K562 (cell line): ENCODE measurements at regions not wholly inside any gene's neighbourhood (a gene's known extent, or its start where the extent isn't known, plus 50 kb on each side); places are given as distances from the start of the nearest gene placed in this dataset.

Source experiments
- ATAC-seq: fragments of 200-7000 bp; cut with Tn5 transposase; 3 replicates; pipeline ENCODE4 v1.9.1; 2020; ENCODE audit warnings: moderate library complexity
- BruUV-seq: library from RNA; stranded (reverse); fragments of 400-500 nt; replicated peaks from 2 replicates; lab custom pipeline; 2021; lab: Mats Ljungman, UMichigan
- CTCF ChIA-PET: fragments of 300-600 bp; formaldehyde crosslinking; extraction: SDS; loops from one replicate; lab custom pipeline; 2021; ENCODE audit warnings: low intra/inter-chr PET ratio; lab: Yijun Ruan, JAX
- POLR2A ChIA-PET: fragments of 300-600, 350-650 bp; sonication (Branson Sonifier 250); formaldehyde crosslinking; extraction: SDS; loops from one replicate; lab custom pipeline; 2021; ENCODE audit warnings: antibody characterized with exemption, inconsistent platforms; lab: Yijun Ruan, JAX
- DNase-seq, 4 experiments: peaks; one replicate each; pipeline versions ENCODE4 v3.0.0 to v3.0.0-alpha.2; 2011 to 2018; ENCODE audit warnings: low spot score in 3 of 4, mixed read lengths in 3 of 4; ENCODE audit errors: extremely low read depth in 1 of 4
- FAIRE-seq: peaks from 2 replicates; lab custom pipeline; 2011; peaks lifted over from hg19 to GRCh38; lab: Jason Lieb, UNC
- H2AFZ ChIP-seq: 2 replicates; pipeline ENCODE4 v1.6.0; 2011; ENCODE audit warnings: low read depth, low read length, control low read depth, inconsistent platforms
- H3K27ac ChIP-seq: fragments of 200-600 bp; 3 replicates; pipeline ENCODE4 v1.8.0; 2011; ENCODE audit warnings: low read depth, mild to moderate bottlenecking, control low read depth, inconsistent platforms, low read length, moderate library complexity, mixed read lengths; ENCODE audit errors: extremely low read depth
- H3K27me3 ChIP-seq, 2 experiments: fragments of 300-600 bp in 1 of 2; 2 replicates in 1 of 2; 3 replicates in 1 of 2; pipeline versions ENCODE4 v1.6.0 to v1.8.0; 2011; ENCODE audit warnings: inconsistent platforms in 2 of 2, low read length in 2 of 2, mild to moderate bottlenecking in 1 of 2, mixed read lengths in 1 of 2, moderate library complexity in 1 of 2; ENCODE audit not compliant: control insufficient read depth in 2 of 2, insufficient read depth in 2 of 2
- H3K36me3 ChIP-seq: fragments of 300-600 bp; 3 replicates; pipeline ENCODE4 v1.8.0; 2011; ENCODE audit warnings: mild to moderate bottlenecking, low read length, inconsistent platforms; ENCODE audit not compliant: control insufficient read depth, insufficient read depth
- H3K4me1 ChIP-seq, 2 experiments: fragments of 200-600 bp in 1 of 2; replicated peaks in 1 of 2; 2 replicates in 1 of 2; 3 replicates in 1 of 2; pipeline versions ENCODE4 v1.5.1 to v1.8.0; 2011; ENCODE audit warnings: inconsistent platforms in 2 of 2, low read length in 2 of 2, mild to moderate bottlenecking in 1 of 2, mixed read lengths in 1 of 2, moderate library complexity in 1 of 2; ENCODE audit not compliant: control insufficient read depth in 2 of 2, insufficient read depth in 2 of 2
- H3K4me2 ChIP-seq: 2 replicates; pipeline ENCODE4 v1.6.1; 2011; ENCODE audit warnings: low read length, control low read depth, inconsistent platforms, mixed read lengths; ENCODE audit not compliant: insufficient read depth
- H3K4me3 ChIP-seq: fragments of 200-600 bp; sonication (generic), shearing (Covaris generic); 2 replicates; pipeline ENCODE4 v1.5.1; 2016; ENCODE audit warnings: control low read depth, inconsistent platforms
- H3K79me2 ChIP-seq: fragments of 200-600 bp; 3 replicates; pipeline ENCODE4 v1.8.0; 2011; ENCODE audit warnings: low read length, inconsistent platforms; ENCODE audit not compliant: control insufficient read depth, insufficient read depth
- H3K9ac ChIP-seq, 2 experiments: 2 replicates each; pipeline versions ENCODE4 v1.6.0 to v1.6.1; 2011; ENCODE audit warnings: low read depth in 2 of 2, low read length in 2 of 2, control low read depth in 1 of 2, inconsistent platforms in 1 of 2, mild to moderate bottlenecking in 1 of 2, mixed read lengths in 1 of 2; ENCODE audit not compliant: insufficient read depth in 1 of 2
- H3K9me1 ChIP-seq: one replicate; pipeline ENCODE4 v1.6.0; 2011; ENCODE audit warnings: inconsistent platforms, mild to moderate bottlenecking, low read length, moderate library complexity; ENCODE audit not compliant: control insufficient read depth, insufficient read depth
- H3K9me3 ChIP-seq: replicated peaks from 2 replicates; pipeline ENCODE4 v1.5.1; 2011; ENCODE audit warnings: low read depth, low read length, inconsistent platforms; ENCODE audit not compliant: control insufficient read depth, insufficient read depth
- H4K20me1 ChIP-seq: replicated peaks from 2 replicates; pipeline ENCODE4 v1.6.1; 2011; ENCODE audit warnings: low read length, inconsistent platforms, mixed read lengths; ENCODE audit not compliant: control insufficient read depth, insufficient read depth
- BMI1 ChIP-seq: fragments of 150-350 bp; IDR thresholded peaks from 2 replicates; pipeline ENCODE4 v1.6.1; 2014; ENCODE audit warnings: low read length
- BRD4 ChIP-seq: fragments of 200-600 bp; sonication (generic); IDR thresholded peaks from 2 replicates; pipeline ENCODE4 v1.6.1; 2017; ENCODE audit warnings: inconsistent platforms
- HDAC3 ChIP-seq: fragments of 450-650 bp; IDR thresholded peaks from 2 replicates; pipeline ENCODE4 v1.6.1; 2018; ENCODE audit warnings: borderline replicate concordance, mild to moderate bottlenecking, moderate library complexity; ENCODE audit not compliant: partially characterized antibody
- HNRNPL ChIP-seq: fragments of 200-400 bp; formaldehyde crosslinking; IDR thresholded peaks from 2 replicates; pipeline ENCODE4 v1.6.1; 2017; ENCODE audit warnings: low read depth, mild to moderate bottlenecking, low read length
- ILF3 ChIP-seq: fragments of 450-650 bp; IDR thresholded peaks from 2 replicates; pipeline ENCODE4 v1.6.1; 2018; ENCODE audit warnings: antibody characterized with exemption, mild to moderate bottlenecking, moderate library complexity, borderline replicate concordance
- MCM3 ChIP-seq: fragments of 450-650 bp; IDR thresholded peaks from 2 replicates; pipeline ENCODE4 v1.6.1; 2016
- MIER1 ChIP-seq: fragments of 450-650 bp; IDR thresholded peaks from 2 replicates; pipeline ENCODE4 v1.6.1; 2016; ENCODE audit warnings: antibody characterized with exemption, mild to moderate bottlenecking, low read depth
- NFRKB ChIP-seq: fragments of 450-650 bp; IDR thresholded peaks from 2 replicates; pipeline ENCODE4 v1.6.1; 2016; ENCODE audit warnings: low read depth
- RFX7 ChIP-seq: fragments of 250-450 bp; sonication (Bioruptor Pico); IDR thresholded peaks from 2 replicates; pipeline ENCODE4 v1.5.1; 2021; ENCODE audit warnings: mild to moderate bottlenecking
- SNIP1 ChIP-seq: fragments of 450-650 bp; IDR thresholded peaks from 2 replicates; pipeline ENCODE4 v1.7.1; 2017; ENCODE audit warnings: low read depth, mild to moderate bottlenecking
- SUPT5H ChIP-seq: fragments of 450-650 bp; IDR thresholded peaks from 2 replicates; pipeline ENCODE4 v1.6.1; 2016
- TAF15 ChIP-seq: fragments of 200-400 bp; formaldehyde crosslinking; IDR thresholded peaks from 2 replicates; pipeline ENCODE4 v1.6.1; 2017; ENCODE audit warnings: mild to moderate bottlenecking, low read depth, low read length, moderate library complexity
- TAF9B ChIP-seq: fragments of 450-650 bp; IDR thresholded peaks from 2 replicates; pipeline ENCODE4 v1.6.1; 2018; ENCODE audit warnings: mild to moderate bottlenecking; ENCODE audit not compliant: partially characterized antibody
- VEZF1 ChIP-seq: fragments of 200-800 bp; sonication (Bioruptor generic); IDR thresholded peaks from 2 replicates; pipeline ENCODE4 v1.6.1; 2017; ENCODE audit warnings: missing genetic modification characterization, missing compliant biosample characterization
- ZFP30 ChIP-seq: fragments of 250-450 bp; sonication (Bioruptor Pico); IDR thresholded peaks from 2 replicates; pipeline ENCODE4 v1.8.0; 2022; ENCODE audit warnings: moderate library complexity, mild to moderate bottlenecking, inconsistent platforms, borderline replicate concordance
- ZNF140 ChIP-seq: fragments of 250-450 bp; sonication (Bioruptor Pico); IDR thresholded peaks from 2 replicates; pipeline ENCODE4 v1.8.0; 2021; ENCODE audit warnings: moderate library complexity, mild to moderate bottlenecking, inconsistent platforms
- ZNF23 ChIP-seq: fragments of 250-450 bp; sonication (Bioruptor Pico); IDR thresholded peaks from 2 replicates; pipeline ENCODE4 v1.4.0; 2020; ENCODE audit warnings: mild to moderate bottlenecking
- ZNF3 ChIP-seq: fragments of 250-450 bp; sonication (Bioruptor Pico); IDR thresholded peaks from 2 replicates; pipeline ENCODE4 v1.5.0; 2021; ENCODE audit warnings: mild to moderate bottlenecking, moderate library complexity
- ZNF584 ChIP-seq: fragments of 200-800 bp; sonication (Bioruptor generic); IDR thresholded peaks from 2 replicates; pipeline ENCODE4 v1.6.1; 2016; ENCODE audit warnings: low read depth, mild to moderate bottlenecking, missing genetic modification characterization, missing compliant biosample characterization
- ZNF644 ChIP-seq: fragments of 200-800 bp; sonication (Bioruptor generic); IDR thresholded peaks from 2 replicates; pipeline ENCODE4 v1.6.1; 2016; ENCODE audit warnings: low read depth, missing genetic modification characterization, missing compliant biosample characterization
- ZNF696 ChIP-seq: fragments of 250-450 bp; sonication (Bioruptor Pico); conservative IDR thresholded peaks from 2 replicates; pipeline ENCODE4 v1.4.0; 2020; ENCODE audit warnings: mild to moderate bottlenecking, moderate library complexity
- ZNF780A ChIP-seq: fragments of 250-450 bp; sonication (Bioruptor Pico); IDR thresholded peaks from 2 replicates; pipeline ENCODE4 v1.5.0; 2021; ENCODE audit warnings: mild to moderate bottlenecking
- WGBS: fragments of 100-300 bp; shearing (Covaris generic); methylation state at CpG from one replicate; pipeline ENCODE4 v1.1.6; 2016; ENCODE audit warnings: low coverage, mixed read lengths; ENCODE audit not compliant: insufficient coverage; ENCODE audit errors: missing lambda C conversion rate; 5-methylcytosine and 5-hydroxymethylcytosine counted together
- in situ Hi-C: fragments of 300-500 bp; cut with MboI; formaldehyde crosslinking; loops from 4 replicates; pipeline ENCODE4 v1.15.0; 2018; ENCODE audit warnings: inconsistent platforms, mixed read lengths
- intact Hi-C: fragments of 100-400 bp; cut with micrococcal nuclease; formaldehyde crosslinking; loops from 2 replicates; pipeline ENCODE4 v1.14.2; 2022

GRCh38 chr1:30284226-30284625, 439.2 kb downstream of the MATN1 start (continued):
- no peak for TF ChIP-seq HDAC3
- TF ChIP-seq VEZF1 (CRISPR knock-in tag): no peak
- TF ChIP-seq ZNF644 (tag): no peak
- TF ChIP-seq ZFP30: no peak
- TF ChIP-seq ZNF584: no peak
- TF ChIP-seq ZNF696 (CRISPR knock-in tag): no peak
- TF ChIP-seq TAF15: no peak

GRCh38 chr1:30283199-30283962, 440.0 kb downstream of the MATN1 start:
- H3K79me2 ChIP-seq: no peaks in the 10 kb centered on the region
- H3K27ac ChIP-seq: no peak overlapping the region
- in situ Hi-C loops (no loop called here), intact Hi-C loops (no loop called here)
- no peak overlapping the region for H3K4me2 ChIP-seq
- BruUV-seq: no TSS peak
- no peak for DNase-seq
- ATAC-seq: no peak
- ChIA-PET CTCF (no interaction called here), POLR2A (interaction anchor here (0.5 kb wide), 1 partner anchor 31 kb away, joined by 5 read pairs; no protein-coding TSS in a partner anchor)
- no peak for TF ChIP-seq MIER1
- no peak for TF ChIP-seq ZNF780A (CRISPR knock-in tag)
- TF ChIP-seq MCM3: no peak
- no peak for TF ChIP-seq HNRNPL
- TF ChIP-seq NFRKB: no peak
- no peak for TF ChIP-seq BRD4
- no peak for TF ChIP-seq ZNF3 (CRISPR knock-in tag)
- no peak for TF ChIP-seq TAF9B
- no peak for TF ChIP-seq ZNF23 (CRISPR knock-in tag)
- no peak for TF ChIP-seq ILF3
- no peak for TF ChIP-seq SUPT5H
- TF ChIP-seq SNIP1: no peak
- TF ChIP-seq BMI1: no peak
- TF ChIP-seq RFX7 (CRISPR knock-in tag): no peak
- no peak for TF ChIP-seq ZNF140 (CRISPR knock-in tag)
- H3K36me3 ChIP-seq: no peaks in the 10 kb centered on the region
- no peak overlapping the region for H3K9ac ChIP-seq
- H3K4me3 ChIP-seq: no peak overlapping the region
- peaks cover 0 to 10% of the 10 kb centered on the region in 2 experiments; a peak in 3 of 5 replicates for H3K27me3 ChIP-seq
- no peaks in the 10 kb centered on the region for H3K9me3 ChIP-seq
- no peaks in the 10 kb centered on the region for H3K9me1 ChIP-seq
- 0% methylated on average over 8 of the region's 8 CpGs for WGBS
- H2AFZ ChIP-seq: no peak overlapping the region
- H4K20me1 ChIP-seq: 0 out of 2 replicates have a peak, but pooled peaks cover 3% of the 10 kb centered on the region
- no peaks in the 10 kb centered on the region; a peak in 1 of 5 replicates for H3K4me1 ChIP-seq
- FAIRE-seq: no peak
